Liver (tissue), 8 donors: ENCODE measurements at regions not wholly inside any gene's neighbourhood (a gene's known extent, or its start where the extent isn't known, plus 50 kb on each side); places are given as distances from the start of the nearest gene placed in this dataset.

Experiments used
- DNase-seq: peaks from one replicate; pipeline ENCODE4 v3.0.0-alpha.2; 2017; ENCODE audit warnings: low spot score
- H3K27ac ChIP-seq, 2 donors: one replicate each; pipeline ENCODE4 v1.7.0; 2013; ENCODE audit warnings: inconsistent platforms in 2 of 2, low read length in 2 of 2, control low read depth in 1 of 2, low read depth in 1 of 2, mild to moderate bottlenecking in 1 of 2
- H3K27me3 ChIP-seq, 4 donors: one replicate each; pipeline versions ENCODE4 v1.6.1 to v1.7.0; 2013; ENCODE audit warnings: low read length in 3 of 4, inconsistent platforms in 1 of 4, mild to moderate bottlenecking in 1 of 4, moderate library complexity in 1 of 4; ENCODE audit not compliant: control insufficient read depth in 4 of 4, insufficient read depth in 4 of 4
- H3K36me3 ChIP-seq, 4 donors: one replicate each; pipeline versions ENCODE4 v1.6.1 to v1.7.0; 2013; ENCODE audit warnings: low read length in 3 of 4, mild to moderate bottlenecking in 3 of 4, low read depth in 1 of 4, moderate library complexity in 1 of 4; ENCODE audit not compliant: control insufficient read depth in 4 of 4, insufficient read depth in 3 of 4
- H3K4me1 ChIP-seq, 4 donors: one replicate each; pipeline versions ENCODE4 v1.6.1 to v1.7.0; 2013; ENCODE audit warnings: low read length in 3 of 4, mild to moderate bottlenecking in 3 of 4, moderate library complexity in 1 of 4; ENCODE audit not compliant: control insufficient read depth in 4 of 4, insufficient read depth in 4 of 4
- H3K4me3 ChIP-seq, 3 donors: one replicate each; pipeline versions ENCODE4 v1.6.1 to v1.7.0; 2013; ENCODE audit warnings: low read length in 3 of 3, control low read depth in 1 of 3, low read depth in 1 of 3, mild to moderate bottlenecking in 1 of 3
- H3K9ac ChIP-seq, 2 donors: one replicate each; pipeline ENCODE4 v1.7.0; 2013; ENCODE audit warnings: low read length in 2 of 2, mild to moderate bottlenecking in 2 of 2, moderate library complexity in 2 of 2, control low read depth in 1 of 2, low read depth in 1 of 2
- H3K9me3 ChIP-seq, 4 donors: one replicate each; pipeline versions ENCODE4 v1.6.1 to v1.7.0; 2013; ENCODE audit warnings: low read length in 3 of 4; ENCODE audit not compliant: control insufficient read depth in 4 of 4
- EGR1 ChIP-seq, 2 donors: IDR thresholded peaks; 2 replicates each; pipeline ENCODE4 v1.6.1; 2016 to 2018; ENCODE audit warnings: antibody characterized with exemption in 2 of 2, low read depth in 2 of 2
- FOXA1 ChIP-seq: IDR thresholded peaks from 2 replicates; pipeline ENCODE4 v1.6.1; 2016; ENCODE audit warnings: antibody characterized with exemption
- FOXA2 ChIP-seq: IDR thresholded peaks from 2 replicates; pipeline ENCODE4 v1.6.1; 2016; ENCODE audit warnings: antibody characterized with exemption
- GABPA ChIP-seq, 2 donors: IDR thresholded peaks in 1 of 2; conservative IDR thresholded peaks in 1 of 2; 2 replicates each; pipeline ENCODE4 v1.6.1; 2016; ENCODE audit warnings: antibody characterized with exemption in 2 of 2, mild to moderate bottlenecking in 1 of 2, moderate library complexity in 1 of 2
- HNF4A ChIP-seq, 2 donors: conservative IDR thresholded peaks; 2 replicates each; pipeline ENCODE4 v1.6.1; 2016; ENCODE audit warnings: antibody characterized with exemption in 2 of 2, mild to moderate bottlenecking in 2 of 2
- HNF4G ChIP-seq: IDR thresholded peaks from 2 replicates; pipeline ENCODE4 v1.6.1; 2016; ENCODE audit warnings: antibody characterized with exemption
- JUND ChIP-seq, 2 donors: IDR thresholded peaks; 2 replicates each; pipeline ENCODE4 v1.6.1; 2016; ENCODE audit warnings: antibody characterized with exemption in 2 of 2
- NR2F2 ChIP-seq: IDR thresholded peaks from 2 replicates; pipeline ENCODE4 v1.6.1; 2016; ENCODE audit warnings: antibody characterized with exemption
- RAD21 ChIP-seq, 2 donors: IDR thresholded peaks; 2 replicates each; pipeline ENCODE4 v1.6.1; 2016; ENCODE audit warnings: antibody characterized with exemption in 2 of 2, mild to moderate bottlenecking in 2 of 2
- RXRA ChIP-seq, 2 donors: IDR thresholded peaks; 2 replicates each; pipeline ENCODE4 v1.6.1; 2017 to 2018; ENCODE audit warnings: antibody characterized with exemption in 2 of 2, mild to moderate bottlenecking in 1 of 2
- SP1 ChIP-seq: IDR thresholded peaks from 2 replicates; pipeline ENCODE4 v1.6.1; 2018; ENCODE audit warnings: antibody characterized with exemption, mild to moderate bottlenecking
- TAF1 ChIP-seq: conservative IDR thresholded peaks from 2 replicates; pipeline ENCODE4 v1.6.1; 2016; ENCODE audit warnings: antibody characterized with exemption, mild to moderate bottlenecking
- YY1 ChIP-seq: IDR thresholded peaks from 2 replicates; pipeline ENCODE4 v1.6.1; 2016; ENCODE audit warnings: antibody characterized with exemption, mild to moderate bottlenecking
- WGBS: extraction: QIAGEN DNeasy Blood & Tissue Kit; methylation state at CpG from one replicate; pipeline ENCODE4 v1.1.7; 2013; 5-methylcytosine and 5-hydroxymethylcytosine counted together
- TF ChIP-seq, protein P1 (sequence below): IDR thresholded peaks from 2 replicates; pipeline ENCODE4 v1.6.1; 2016; ENCODE audit warnings: antibody characterized with exemption
- TF ChIP-seq, protein P2 (sequence below): IDR thresholded peaks from 2 replicates; pipeline ENCODE4 v1.6.1; 2016; ENCODE audit warnings: antibody characterized with exemption
- TF ChIP-seq, protein P3 (sequence below): fragments of 150-350 bp; IDR thresholded peaks from 2 replicates; pipeline ENCODE4 v1.5.1; 2017; ENCODE audit warnings: improper control_type of control experiment, low read depth, low read length; ENCODE audit not compliant: missing input control
- TF ChIP-seq, protein P4 (sequence below): IDR thresholded peaks from 2 replicates; pipeline ENCODE4 v1.6.1; 2016; ENCODE audit warnings: antibody characterized with exemption, mild to moderate bottlenecking
- TF ChIP-seq, protein P5 (sequence below): IDR thresholded peaks from 2 replicates; pipeline ENCODE4 v1.6.1; 2016; ENCODE audit warnings: antibody characterized with exemption
- donor health status: healthy.
- donor health status: healthy.
- donor health status: healthy.
- donor health status: healthy.
- donor health status: healthy.

DNA sequence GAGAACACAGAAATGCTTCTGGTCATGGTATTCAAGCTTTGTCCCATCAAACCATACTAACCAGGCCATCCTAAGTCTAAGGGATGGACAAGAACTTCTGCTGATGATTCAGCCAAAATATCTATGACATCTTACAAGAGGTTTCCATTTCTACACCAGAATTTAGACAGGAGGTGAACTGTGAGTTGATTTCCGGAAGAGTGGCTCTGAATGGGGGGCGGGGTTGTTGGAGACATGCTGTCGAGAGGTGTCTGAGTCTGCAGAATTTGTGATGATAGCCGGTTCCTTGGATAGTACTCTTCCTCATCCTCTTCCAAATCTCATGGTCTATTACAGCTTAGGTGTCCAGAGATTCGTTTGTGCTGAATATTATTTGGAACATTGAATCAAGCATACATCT, 408.7 kb upstream of the TCF4 start:
- no peak overlapping the region for H3K27ac ChIP-seq
- 86% methylated on average over 5 of the region's 5 CpGs for WGBS
- H3K36me3 ChIP-seq, result no peaks in the 10 kb centered on the region
- no peaks in the 10 kb centered on the region for H3K27me3 ChIP-seq
- TF ChIP-seq, protein P1, sequence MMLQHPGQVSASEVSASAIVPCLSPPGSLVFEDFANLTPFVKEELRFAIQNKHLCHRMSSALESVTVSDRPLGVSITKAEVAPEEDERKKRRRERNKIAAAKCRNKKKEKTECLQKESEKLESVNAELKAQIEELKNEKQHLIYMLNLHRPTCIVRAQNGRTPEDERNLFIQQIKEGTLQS, result no peak
- no peak for TF ChIP-seq GABPA (IDR thresholded peaks at IDR 0.05 in 1 of 2, conservative IDR thresholded peaks at IDR 0.05 in 1 of 2)
- no peak for TF ChIP-seq TAF1
- TF ChIP-seq NR2F2, result no peak
- no peak for TF ChIP-seq RXRA (IDR thresholded peaks at IDR 0.05)
- TF ChIP-seq HNF4A (conservative IDR thresholded peaks at IDR 0.05), result no peak
- TF ChIP-seq, protein P2, sequence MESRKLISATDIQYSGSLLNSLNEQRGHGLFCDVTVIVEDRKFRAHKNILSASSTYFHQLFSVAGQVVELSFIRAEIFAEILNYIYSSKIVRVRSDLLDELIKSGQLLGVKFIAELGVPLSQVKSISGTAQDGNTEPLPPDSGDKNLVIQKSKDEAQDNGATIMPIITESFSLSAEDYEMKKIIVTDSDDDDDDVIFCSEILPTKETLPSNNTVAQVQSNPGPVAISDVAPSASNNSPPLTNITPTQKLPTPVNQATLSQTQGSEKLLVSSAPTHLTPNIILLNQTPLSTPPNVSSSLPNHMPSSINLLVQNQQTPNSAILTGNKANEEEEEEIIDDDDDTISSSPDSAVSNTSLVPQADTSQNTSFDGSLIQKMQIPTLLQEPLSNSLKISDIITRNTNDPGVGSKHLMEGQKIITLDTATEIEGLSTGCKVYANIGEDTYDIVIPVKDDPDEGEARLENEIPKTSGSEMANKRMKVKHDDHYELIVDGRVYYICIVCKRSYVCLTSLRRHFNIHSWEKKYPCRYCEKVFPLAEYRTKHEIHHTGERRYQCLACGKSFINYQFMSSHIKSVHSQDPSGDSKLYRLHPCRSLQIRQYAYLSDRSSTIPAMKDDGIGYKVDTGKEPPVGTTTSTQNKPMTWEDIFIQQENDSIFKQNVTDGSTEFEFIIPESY, result no peak
- TF ChIP-seq, protein P3, sequence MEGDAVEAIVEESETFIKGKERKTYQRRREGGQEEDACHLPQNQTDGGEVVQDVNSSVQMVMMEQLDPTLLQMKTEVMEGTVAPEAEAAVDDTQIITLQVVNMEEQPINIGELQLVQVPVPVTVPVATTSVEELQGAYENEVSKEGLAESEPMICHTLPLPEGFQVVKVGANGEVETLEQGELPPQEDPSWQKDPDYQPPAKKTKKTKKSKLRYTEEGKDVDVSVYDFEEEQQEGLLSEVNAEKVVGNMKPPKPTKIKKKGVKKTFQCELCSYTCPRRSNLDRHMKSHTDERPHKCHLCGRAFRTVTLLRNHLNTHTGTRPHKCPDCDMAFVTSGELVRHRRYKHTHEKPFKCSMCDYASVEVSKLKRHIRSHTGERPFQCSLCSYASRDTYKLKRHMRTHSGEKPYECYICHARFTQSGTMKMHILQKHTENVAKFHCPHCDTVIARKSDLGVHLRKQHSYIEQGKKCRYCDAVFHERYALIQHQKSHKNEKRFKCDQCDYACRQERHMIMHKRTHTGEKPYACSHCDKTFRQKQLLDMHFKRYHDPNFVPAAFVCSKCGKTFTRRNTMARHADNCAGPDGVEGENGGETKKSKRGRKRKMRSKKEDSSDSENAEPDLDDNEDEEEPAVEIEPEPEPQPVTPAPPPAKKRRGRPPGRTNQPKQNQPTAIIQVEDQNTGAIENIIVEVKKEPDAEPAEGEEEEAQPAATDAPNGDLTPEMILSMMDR, result no peak
- TF ChIP-seq RAD21 (IDR thresholded peaks at IDR 0.05), result no peak
- TF ChIP-seq, protein P4, sequence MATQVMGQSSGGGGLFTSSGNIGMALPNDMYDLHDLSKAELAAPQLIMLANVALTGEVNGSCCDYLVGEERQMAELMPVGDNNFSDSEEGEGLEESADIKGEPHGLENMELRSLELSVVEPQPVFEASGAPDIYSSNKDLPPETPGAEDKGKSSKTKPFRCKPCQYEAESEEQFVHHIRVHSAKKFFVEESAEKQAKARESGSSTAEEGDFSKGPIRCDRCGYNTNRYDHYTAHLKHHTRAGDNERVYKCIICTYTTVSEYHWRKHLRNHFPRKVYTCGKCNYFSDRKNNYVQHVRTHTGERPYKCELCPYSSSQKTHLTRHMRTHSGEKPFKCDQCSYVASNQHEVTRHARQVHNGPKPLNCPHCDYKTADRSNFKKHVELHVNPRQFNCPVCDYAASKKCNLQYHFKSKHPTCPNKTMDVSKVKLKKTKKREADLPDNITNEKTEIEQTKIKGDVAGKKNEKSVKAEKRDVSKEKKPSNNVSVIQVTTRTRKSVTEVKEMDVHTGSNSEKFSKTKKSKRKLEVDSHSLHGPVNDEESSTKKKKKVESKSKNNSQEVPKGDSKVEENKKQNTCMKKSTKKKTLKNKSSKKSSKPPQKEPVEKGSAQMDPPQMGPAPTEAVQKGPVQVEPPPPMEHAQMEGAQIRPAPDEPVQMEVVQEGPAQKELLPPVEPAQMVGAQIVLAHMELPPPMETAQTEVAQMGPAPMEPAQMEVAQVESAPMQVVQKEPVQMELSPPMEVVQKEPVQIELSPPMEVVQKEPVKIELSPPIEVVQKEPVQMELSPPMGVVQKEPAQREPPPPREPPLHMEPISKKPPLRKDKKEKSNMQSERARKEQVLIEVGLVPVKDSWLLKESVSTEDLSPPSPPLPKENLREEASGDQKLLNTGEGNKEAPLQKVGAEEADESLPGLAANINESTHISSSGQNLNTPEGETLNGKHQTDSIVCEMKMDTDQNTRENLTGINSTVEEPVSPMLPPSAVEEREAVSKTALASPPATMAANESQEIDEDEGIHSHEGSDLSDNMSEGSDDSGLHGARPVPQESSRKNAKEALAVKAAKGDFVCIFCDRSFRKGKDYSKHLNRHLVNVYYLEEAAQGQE, result no peak
- no peak for TF ChIP-seq FOXA2
- no peak for TF ChIP-seq HNF4G
- TF ChIP-seq, protein P5, sequence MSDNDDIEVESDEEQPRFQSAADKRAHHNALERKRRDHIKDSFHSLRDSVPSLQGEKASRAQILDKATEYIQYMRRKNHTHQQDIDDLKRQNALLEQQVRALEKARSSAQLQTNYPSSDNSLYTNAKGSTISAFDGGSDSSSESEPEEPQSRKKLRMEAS, result no peak
- TF ChIP-seq JUND (IDR thresholded peaks at IDR 0.05), result no peak
- TF ChIP-seq FOXA1, result no peak
- no peak for TF ChIP-seq YY1
- no peak for TF ChIP-seq EGR1 (IDR thresholded peaks at IDR 0.05; ENCODE audit: low read depth in 2 of 2)
- TF ChIP-seq SP1, result no peak
- H3K9me3 ChIP-seq, result no peaks in the 10 kb centered on the region
- H3K9ac ChIP-seq, result no peak overlapping the region
- no peak overlapping the region for H3K4me3 ChIP-seq
- DNase-seq, result no peak
- H3K4me1 ChIP-seq, result no peaks in the 10 kb centered on the region
